Hepatic stellate cell (primary cell): ENCODE measurements at regions not wholly inside any gene's neighbourhood (a gene's known extent, or its start where the extent isn't known, plus 50 kb on each side); places are given as distances from the start of the nearest gene placed in this dataset.
"Not testable (repeated sequence)": the region's sequence is repeated elsewhere in the genome, so short reads cannot be mapped to it uniquely, and the experiment has no call there.

Experiments
- DNase-seq: peaks from one replicate; pipeline ENCODE4 v3.0.0; 2011; ENCODE audit warnings: low spot score

DNA sequence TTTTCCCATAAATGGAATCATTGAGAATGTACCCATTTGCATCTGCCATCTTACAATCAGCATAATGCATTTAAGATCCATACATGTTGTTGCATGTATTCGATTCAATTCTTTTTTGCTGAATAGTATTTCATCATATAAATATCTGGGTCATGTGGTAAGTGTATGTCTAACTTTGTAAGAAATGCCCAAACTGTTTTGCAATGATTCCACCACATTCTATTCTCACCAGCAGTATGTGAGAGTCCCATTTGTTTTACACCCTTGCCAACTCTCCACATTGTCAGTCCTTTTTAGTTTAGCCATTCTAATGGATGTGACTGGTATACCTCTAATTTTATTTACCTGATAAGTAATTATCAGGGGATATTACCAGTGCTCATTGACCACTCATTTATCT, 115.8 kb upstream of the PBX1 start:
- no peak for DNase-seq

DNA sequence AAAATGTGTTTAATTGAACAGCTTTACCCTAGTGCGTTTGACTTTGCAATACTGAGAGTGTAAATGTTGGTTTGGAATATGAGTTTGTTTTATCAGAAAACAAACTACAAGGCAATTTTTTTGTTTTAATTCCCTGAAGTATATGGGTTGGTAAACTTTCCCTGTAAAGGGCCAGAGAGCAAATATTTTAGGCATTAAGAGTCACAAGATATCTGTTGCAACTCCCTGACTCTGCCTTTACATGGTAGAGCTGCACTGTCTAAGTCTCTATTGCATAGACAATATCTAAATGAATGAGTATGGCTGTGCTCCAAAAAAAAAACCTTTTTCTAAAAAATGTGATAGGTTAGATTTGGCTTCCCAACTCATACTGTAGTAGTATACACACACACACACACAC, 115.1 kb upstream of the PBX1 start:
- DNase-seq: no peak

DNA sequence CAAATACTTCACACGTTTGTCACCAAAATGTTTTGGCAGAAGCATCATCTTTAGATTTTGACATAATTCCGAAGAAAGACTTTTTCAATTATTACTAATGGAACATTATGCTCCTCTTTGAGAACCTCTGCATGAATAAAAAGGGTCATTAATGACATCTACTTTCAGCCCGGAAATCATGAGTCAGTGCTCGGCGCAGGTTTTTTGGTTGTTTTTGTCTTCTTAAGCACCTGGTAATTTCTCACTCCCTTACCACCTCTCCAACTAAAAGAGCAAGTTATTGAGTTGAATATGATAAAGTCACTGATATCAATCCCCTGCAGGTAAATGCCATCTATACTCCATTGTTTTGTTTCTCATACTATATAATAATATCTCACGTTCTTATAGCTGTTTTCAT, 113.0 kb upstream of the PBX1 start:
- no peak for DNase-seq

DNA sequence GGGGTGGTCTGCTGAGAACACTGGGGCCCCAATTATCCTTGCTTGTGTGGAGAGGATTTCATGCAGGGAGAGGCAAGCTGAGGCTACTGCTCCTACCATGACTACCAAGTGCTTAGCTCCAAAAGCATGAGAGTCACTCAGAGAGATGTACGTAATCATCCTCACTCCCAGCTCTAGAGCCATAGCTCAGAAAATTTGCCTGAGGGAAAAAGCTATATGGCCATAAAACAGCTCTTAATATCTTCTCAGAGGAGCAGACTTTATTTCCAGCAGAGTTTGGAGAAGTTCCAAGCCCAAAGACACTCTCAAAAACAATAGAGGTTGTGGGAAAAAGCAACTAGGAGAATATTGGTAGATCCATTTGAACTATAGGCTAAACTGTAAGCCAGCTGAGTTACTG, 106.4 kb upstream of the PBX1 start:
- no peak for DNase-seq

DNA sequence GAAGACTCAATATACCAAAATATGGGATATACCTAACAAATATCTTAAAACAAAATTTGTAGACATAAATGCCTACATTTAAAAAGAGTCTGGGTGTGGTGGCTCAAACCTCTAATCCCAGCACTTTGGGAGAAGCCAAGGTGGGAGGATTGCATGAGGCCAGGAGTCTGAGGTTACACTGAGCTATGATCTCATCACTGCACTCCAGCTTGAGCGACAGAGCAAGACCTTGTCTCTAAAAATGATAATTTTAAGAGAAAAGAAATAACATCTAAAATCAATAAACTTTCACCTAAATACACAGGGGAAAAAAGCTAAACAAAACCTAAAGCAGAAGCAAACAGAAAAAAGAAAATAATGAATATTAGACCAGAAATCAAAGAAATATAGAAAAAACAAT, 102.7 kb upstream of the PBX1 start:
- no peak for DNase-seq

DNA sequence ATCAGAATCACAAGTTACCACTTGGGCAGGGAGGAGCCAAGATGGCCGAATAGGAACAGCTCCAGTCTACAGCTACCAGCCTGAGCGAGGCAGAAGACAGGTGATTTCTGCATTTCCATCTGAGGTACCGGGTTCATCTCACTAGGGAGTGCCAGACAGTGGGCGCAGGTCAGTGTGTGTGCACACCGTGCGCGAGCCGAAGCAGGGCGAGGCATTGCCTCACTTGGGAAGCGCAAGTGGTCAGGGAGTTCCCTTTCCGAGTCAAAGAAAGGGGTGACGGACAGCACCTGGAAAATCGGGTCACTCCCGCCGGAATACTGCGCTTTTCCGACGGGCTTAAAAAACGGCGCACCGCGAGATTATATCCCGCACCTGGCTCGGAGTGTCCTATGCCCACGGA, 99.8 kb upstream of the PBX1 start:
- DNase-seq: not testable (repeated sequence)

DNA sequence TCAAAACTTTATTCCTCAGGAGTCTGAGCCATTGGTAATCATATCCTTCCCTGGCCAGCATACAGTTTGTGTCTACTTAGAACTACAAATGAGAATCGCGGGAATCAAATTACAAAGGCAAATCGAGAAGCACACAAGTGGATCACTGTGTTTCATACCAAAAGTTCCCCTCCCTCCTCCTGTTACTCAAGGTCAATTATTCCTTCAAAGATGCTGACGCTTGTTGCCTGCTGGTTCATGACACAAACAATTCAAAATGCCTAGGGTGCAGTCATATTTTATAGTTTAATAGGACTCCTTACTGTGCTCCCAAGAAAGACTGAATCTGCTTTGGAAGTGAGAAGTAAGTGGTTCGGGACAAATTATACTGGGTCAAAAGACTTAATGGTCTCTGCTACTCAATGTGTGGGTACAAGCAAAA, 93.0 kb upstream of the PBX1 start:
- DNase-seq: no peak

DNA sequence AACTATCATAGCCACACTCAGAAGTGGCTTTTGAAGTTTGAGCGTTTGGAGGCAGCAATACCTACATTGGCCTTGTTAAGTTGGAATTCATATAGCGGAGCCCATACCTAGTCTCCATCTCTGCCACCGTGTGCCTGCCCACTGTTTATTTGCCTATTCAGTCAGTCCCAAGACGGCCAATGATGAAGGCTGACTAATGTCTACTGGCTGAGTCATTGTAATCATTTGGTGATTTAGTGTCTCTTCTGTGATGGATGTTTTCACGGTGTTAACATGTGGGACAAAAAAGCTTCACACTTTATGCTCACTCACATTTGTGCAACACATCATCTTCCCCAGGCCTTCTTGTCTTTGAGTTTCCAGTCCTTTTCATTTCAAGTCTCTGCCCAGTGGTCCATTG, 92.6 kb upstream of the PBX1 start:
- no peak for DNase-seq

DNA sequence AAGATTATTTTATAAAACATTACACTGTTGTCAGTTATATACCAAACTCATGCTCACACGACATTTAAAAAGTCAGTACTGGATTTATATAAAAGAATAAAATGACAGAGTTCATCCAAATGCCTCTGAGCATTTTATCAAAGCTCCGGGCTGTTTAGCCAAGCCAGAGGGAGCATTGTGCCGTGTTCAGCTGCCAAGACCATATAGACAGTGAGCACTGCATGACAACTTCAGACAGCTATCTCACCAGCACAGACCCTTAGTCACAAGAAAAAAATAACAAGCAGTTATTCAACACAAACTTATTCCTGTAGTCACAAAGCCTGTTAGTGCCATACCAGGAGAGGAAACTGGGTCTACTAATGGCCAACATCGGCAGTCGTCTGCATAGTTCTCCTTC, 88.0 kb upstream of the PBX1 start:
- no peak for DNase-seq

DNA sequence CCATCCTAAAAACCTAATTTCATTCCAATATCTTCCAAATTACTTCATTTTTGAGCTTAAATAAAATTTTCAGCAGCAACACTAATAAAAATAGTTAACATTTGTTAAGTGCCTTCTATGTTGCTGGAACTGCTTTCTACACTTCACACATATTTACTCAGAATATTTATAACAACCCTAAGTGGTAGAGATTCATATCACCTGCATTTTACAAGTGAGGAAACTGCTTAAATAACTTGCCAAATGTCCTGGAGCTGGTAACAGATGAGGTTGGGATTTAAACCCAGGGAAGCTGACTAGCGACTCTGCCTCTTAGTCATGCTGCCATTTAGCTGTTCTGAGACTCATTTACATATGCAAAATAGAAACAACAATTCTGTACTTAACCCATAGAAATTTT, 86.1 kb upstream of the PBX1 start:
- DNase-seq: no peak

DNA sequence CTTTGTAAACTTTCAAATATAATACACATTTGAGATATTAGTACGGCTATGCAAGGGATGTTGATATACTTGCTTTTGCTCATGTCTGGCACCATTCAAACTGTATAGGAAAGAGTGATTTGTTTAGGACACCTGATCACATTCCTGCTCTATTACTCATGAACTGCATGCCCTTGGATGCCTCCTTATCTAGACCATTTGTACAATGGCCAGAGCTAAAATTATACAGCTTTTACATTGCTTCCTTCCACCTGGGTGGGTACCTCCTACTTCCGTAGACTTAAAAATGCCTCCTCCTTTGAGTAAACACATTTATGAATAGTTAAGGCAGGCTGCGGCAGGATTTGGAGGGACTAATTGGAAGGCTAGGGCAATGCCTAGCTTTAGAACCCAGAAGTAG, 85.4 kb upstream of the PBX1 start:
- DNase-seq: no peak

DNA sequence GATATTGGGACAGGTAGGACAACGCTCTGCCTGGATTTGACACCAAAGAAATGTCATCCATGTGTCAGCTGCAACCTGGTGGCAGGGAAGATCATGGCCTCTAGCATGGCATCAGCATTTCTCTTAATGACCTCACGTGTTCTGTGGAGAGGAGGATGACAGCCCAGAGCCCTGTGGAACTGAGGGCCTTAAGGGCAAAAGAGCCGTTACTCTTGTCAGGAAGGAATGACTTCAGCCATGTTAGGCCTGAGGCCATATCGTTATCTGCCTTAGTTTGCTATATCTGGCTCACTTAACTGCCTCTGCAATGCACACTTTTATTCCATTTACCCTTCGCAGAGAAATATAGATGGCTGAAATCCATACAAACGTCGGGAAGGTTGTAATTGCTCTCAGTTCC, 83.2 kb upstream of the PBX1 start:
- no peak for DNase-seq

DNA sequence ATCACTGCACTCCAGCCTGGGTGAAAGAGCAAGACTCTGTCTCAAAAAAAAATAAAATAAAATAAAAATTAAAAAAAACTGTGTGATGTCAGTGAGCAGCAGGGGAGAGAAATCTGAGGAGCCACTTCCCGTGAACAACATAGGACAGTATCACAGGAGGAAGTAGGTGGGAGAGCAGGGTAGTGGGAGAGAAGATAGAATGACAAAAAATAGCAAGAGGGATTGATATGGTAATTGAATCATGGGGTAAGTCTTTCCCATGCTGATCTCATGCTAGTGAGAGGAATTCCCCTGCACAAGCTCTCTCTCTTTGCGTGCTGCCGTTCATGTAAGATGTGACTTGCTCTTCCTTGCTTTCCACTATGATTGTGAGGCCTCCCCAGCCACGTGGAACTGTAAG, 81.6 kb upstream of the PBX1 start:
- no peak for DNase-seq

DNA sequence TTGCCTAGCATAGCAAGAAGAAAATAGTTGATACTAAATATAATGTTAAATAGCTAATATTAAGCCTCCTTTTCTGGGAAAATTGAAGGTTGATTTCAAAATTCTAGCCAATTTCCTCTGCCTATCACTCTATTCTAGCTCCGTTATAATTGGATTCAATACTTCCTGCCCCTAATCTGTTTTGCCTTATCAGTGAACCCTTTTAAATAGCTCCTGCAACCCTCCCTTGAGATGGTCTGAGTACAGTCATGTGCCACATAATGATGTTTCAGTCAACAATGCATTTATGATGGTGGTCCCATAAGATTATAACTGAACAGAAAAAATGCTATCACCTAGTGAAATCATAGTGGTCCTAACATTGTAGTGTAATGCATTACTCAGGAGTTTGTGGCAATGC, 79.7 kb upstream of the PBX1 start:
- DNase-seq: no peak

DNA sequence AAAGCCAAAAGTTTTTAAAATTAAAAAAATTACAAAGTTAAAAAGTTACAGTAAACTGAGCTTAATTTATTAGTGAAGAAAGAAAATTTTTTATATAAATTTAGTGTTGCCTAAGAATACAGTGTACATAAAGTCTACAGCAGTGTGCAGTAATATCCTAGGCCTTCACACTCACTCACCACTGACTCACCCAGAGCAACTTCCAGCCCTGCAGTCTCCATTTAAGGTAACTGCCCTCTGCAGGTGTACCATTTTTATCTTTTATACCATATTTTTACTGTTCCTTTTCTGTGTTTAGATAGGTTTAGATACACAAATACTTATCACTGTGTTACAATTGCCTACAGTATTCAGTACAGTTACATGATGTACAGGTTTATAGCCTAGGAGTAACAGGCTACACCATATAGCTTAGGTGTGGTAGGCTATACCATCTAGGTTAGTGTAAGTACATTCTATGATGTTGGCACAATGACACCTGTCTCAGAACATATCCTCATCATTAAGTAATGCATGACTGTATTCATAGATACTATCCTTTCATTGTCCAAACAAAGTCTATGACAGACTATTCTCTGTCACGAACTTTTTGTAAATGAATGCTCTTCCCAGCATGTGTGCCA, 78.6 kb upstream of the PBX1 start:
- DNase-seq: no peak

DNA sequence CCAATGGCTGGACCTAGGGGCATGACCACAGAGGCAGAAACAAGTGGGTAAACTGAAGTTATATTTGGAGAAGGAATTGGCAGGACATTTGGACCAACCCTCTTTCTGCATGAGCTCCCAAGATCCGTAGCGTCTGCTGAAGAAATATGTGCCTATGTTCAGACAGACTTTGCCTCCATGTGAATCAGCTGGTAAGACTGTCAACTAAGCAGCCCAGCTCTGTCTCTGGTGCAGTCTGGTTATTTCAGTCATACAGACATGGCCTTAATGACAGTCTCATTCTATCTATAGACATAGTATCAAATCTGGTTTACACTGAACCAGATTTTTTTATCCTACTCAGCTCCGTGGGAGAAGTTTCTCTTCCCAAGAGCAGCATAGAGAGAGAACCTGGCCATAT, 63.1 kb upstream of the PBX1 start:
- DNase-seq: no peak

DNA sequence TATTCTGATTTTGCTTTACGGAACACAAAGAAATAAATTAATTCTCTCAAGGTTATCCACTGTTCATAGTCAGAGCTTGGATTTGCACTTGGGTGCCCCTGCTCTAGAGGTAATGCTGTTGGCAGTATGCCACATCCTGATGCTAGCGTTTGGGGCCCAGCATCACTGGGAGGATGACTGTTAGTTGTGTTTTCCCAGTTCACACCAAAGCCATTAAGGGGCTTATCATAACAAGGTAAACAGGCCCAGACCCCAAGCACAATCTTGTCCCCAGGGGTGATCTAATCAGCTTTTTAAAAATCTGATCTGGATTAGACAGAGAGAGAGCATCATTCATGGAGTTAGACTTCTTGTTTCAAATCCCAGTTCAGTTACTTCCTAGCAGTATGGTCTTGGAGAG, 60.2 kb upstream of the PBX1 start:
- no peak for DNase-seq

DNA sequence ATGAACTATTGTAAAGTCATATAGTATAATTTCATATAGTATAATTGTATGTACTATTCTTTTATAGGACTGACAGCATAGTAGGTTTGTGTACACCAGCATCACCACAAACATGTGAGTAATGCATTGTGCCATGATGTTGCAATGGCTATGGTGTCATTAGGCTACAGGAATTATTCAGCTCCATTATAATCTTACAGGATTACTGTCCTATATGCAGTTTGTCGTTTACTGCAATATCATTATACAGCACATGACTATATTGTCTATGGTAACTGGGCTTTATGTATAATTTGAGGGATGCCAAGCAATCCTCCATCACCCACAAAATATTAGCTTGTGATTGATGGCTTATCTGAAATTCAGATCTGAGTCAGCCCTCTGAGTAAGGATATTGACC, 54.2 kb upstream of the PBX1 start:
- no peak for DNase-seq
